Activated T-cell treated with anti-CD3 and anti-CD28 coated beads, Interleukin-2, amount 50 U/mL, for 72 hours (primary cell): ENCODE measurements at regions not wholly inside any gene's neighbourhood (a gene's known extent, or its start where the extent isn't known, plus 50 kb on each side); places are given as distances from the start of the nearest gene placed in this dataset.

Experiments
- ATAC-seq, 2 donors: fragments of 150-1000 bp; cut with Tn5 transposase; replicated peaks in 1 of 2; 2 replicates each; pipeline ENCODE4 v1.10.0; 2021; ENCODE audit warnings: moderate library complexity in 2 of 2, mild to moderate bottlenecking in 1 of 2
- DNase-seq, 2 donors: peaks; one replicate each; pipeline ENCODE4 v3.0.0; 2021 to 2022; ENCODE audit warnings: mixed read lengths in 1 of 2
- H3K27ac Mint-ChIP-seq: one replicate; pipeline ENCODE4 v1.8.0; 2022; ENCODE audit warnings: mild to moderate bottlenecking, moderate library complexity, mixed read lengths
- H3K27me3 Mint-ChIP-seq: one replicate; pipeline ENCODE4 v1.8.0; 2022; ENCODE audit warnings: low read depth, mixed read lengths
- H3K36me3 Mint-ChIP-seq, 2 donors: one replicate each; pipeline ENCODE4 v1.8.0; 2022; ENCODE audit warnings: mixed read lengths in 2 of 2, mild to moderate bottlenecking in 1 of 2; ENCODE audit not compliant: insufficient read depth in 2 of 2
- H3K4me1 Mint-ChIP-seq: one replicate; pipeline ENCODE4 v1.8.0; 2022; ENCODE audit warnings: low read depth, mixed read lengths
- H3K4me3 Mint-ChIP-seq, 2 donors: one replicate each; pipeline ENCODE4 v1.8.0; 2022; ENCODE audit warnings: mild to moderate bottlenecking in 2 of 2, mixed read lengths in 2 of 2, moderate library complexity in 2 of 2
- H3K9me3 Mint-ChIP-seq, 2 donors: one replicate each; pipeline ENCODE4 v1.8.0; 2022; ENCODE audit warnings: mixed read lengths in 2 of 2

GRCh38 chr13:65090186-65090585 lies 2139.9 kb downstream of the PCDH9 start:
- H3K9me3 Mint-ChIP-seq: peaks cover 5 to 10% of the 10 kb centered on the region in 2 donors
- DNase-seq (no peak), ATAC-seq (no peak)
- H3K4me3 Mint-ChIP-seq: no peak overlapping the region
- H3K27me3 Mint-ChIP-seq: no peaks in the 10 kb centered on the region
- H3K36me3 Mint-ChIP-seq: no peaks in the 10 kb centered on the region
- H3K4me1 Mint-ChIP-seq: no peaks in the 10 kb centered on the region
- no peak overlapping the region for H3K27ac Mint-ChIP-seq

GRCh38 chr13:65088906-65089305 lies 2141.2 kb downstream of the PCDH9 start:
- Mint-ChIP-seq H3K9me3 (peaks cover 5 to 12% of the 10 kb centered on the region in 2 donors), H3K4me1 (no peaks in the 10 kb centered on the region), H3K27me3 (no peaks in the 10 kb centered on the region), H3K36me3 (no peaks in the 10 kb centered on the region), H3K4me3 (no peak overlapping the region), H3K27ac (no peak overlapping the region)
- DNase-seq (no peak), ATAC-seq (no peak)

- H3K9me3 Mint-ChIP-seq: peaks cover 5 to 9% of the 10 kb centered on the region in 2 donors
Observed at GRCh38 chr13:65085977-65086376, 2144.2 kb downstream of the PCDH9 start.

GRCh38 chr13:65074248-65074647 lies 2155.9 kb downstream of the PCDH9 start:
- H3K27ac Mint-ChIP-seq: no peak overlapping the region
- H3K27me3 Mint-ChIP-seq: no peaks in the 10 kb centered on the region
- peaks cover 2 to 6% of the 10 kb centered on the region in 2 donors for H3K9me3 Mint-ChIP-seq
- H3K36me3 Mint-ChIP-seq: no peaks in the 10 kb centered on the region
- no peak overlapping the region for H3K4me3 Mint-ChIP-seq
- no peak for DNase-seq
- H3K4me1 Mint-ChIP-seq: no peaks in the 10 kb centered on the region
- no peak for ATAC-seq

More at GRCh38 chr13:65085977-65086376, 2144.2 kb downstream of the PCDH9 start:
- H3K27me3 Mint-ChIP-seq: no peaks in the 10 kb centered on the region
- no peak overlapping the region for H3K4me3 Mint-ChIP-seq
- DNase-seq: no peak
- H3K4me1 Mint-ChIP-seq: no peaks in the 10 kb centered on the region
- H3K36me3 Mint-ChIP-seq: no peaks in the 10 kb centered on the region
- H3K27ac Mint-ChIP-seq: no peak overlapping the region
- no peak for ATAC-seq

- H3K36me3 Mint-ChIP-seq: peaks cover 0 to 3% of the 10 kb centered on the region in 2 donors
- H3K27ac Mint-ChIP-seq: no peak overlapping the region
- no peak for DNase-seq
- ATAC-seq: no peak
- H3K9me3 Mint-ChIP-seq: peaks cover 8 to 10% of the 10 kb centered on the region in 2 donors
- H3K4me3 Mint-ChIP-seq: no peak overlapping the region
- H3K4me1 Mint-ChIP-seq: no peaks in the 10 kb centered on the region
- H3K27me3 Mint-ChIP-seq: no peaks in the 10 kb centered on the region
Observed at GRCh38 chr13:65064967-65065366, 2165.2 kb downstream of the PCDH9 start.

GRCh38 chr13:65063753-65064152 lies 2166.4 kb downstream of the PCDH9 start:
- no peak overlapping the region for H3K4me3 Mint-ChIP-seq
- no peak for DNase-seq
- no peak for ATAC-seq
- no peaks in the 10 kb centered on the region for H3K27me3 Mint-ChIP-seq
- peaks cover 8 to 10% of the 10 kb centered on the region in 2 donors for H3K9me3 Mint-ChIP-seq
- H3K4me1 Mint-ChIP-seq: no peaks in the 10 kb centered on the region
- peaks cover 0 to 3% of the 10 kb centered on the region in 2 donors for H3K36me3 Mint-ChIP-seq
- H3K27ac Mint-ChIP-seq: no peak overlapping the region

- Mint-ChIP-seq H3K27me3 (no peaks in the 10 kb centered on the region), H3K4me3 (no peak overlapping the region), H3K9me3 (peaks cover 0 to 2% of the 10 kb centered on the region in 2 donors), H3K4me1 (no peaks in the 10 kb centered on the region), H3K36me3 (no peaks in the 10 kb centered on the region), H3K27ac (no peak overlapping the region)
- ATAC-seq: no peak
- DNase-seq: no peak
Observed at GRCh38 chr13:65057986-65058385, 2172.2 kb downstream of the PCDH9 start.

- no peak overlapping the region for H3K4me3 Mint-ChIP-seq
- peaks cover 0 to 2% of the 10 kb centered on the region in 2 donors for H3K9me3 Mint-ChIP-seq
- no peaks in the 10 kb centered on the region for H3K27me3 Mint-ChIP-seq
- no peaks in the 10 kb centered on the region for H3K36me3 Mint-ChIP-seq
- H3K4me1 Mint-ChIP-seq: no peaks in the 10 kb centered on the region
- no peak overlapping the region for H3K27ac Mint-ChIP-seq
- no peak for ATAC-seq
- DNase-seq: no peak
Observed at GRCh38 chr13:65054277-65054676, 2175.9 kb downstream of the PCDH9 start.

- H3K27ac Mint-ChIP-seq: no peak overlapping the region
- no peak for DNase-seq
- ATAC-seq: no peak
- peaks cover 0 to 3% of the 10 kb centered on the region in 2 donors for H3K36me3 Mint-ChIP-seq
- no peaks in the 10 kb centered on the region for H3K27me3 Mint-ChIP-seq
- H3K4me1 Mint-ChIP-seq: no peaks in the 10 kb centered on the region
- H3K9me3 Mint-ChIP-seq: peaks cover 7 to 9% of the 10 kb centered on the region in 2 donors
- no peak overlapping the region for H3K4me3 Mint-ChIP-seq
Observed at GRCh38 chr13:65036999-65037398, 2193.1 kb downstream of the PCDH9 start.

- DNase-seq (no peak), ATAC-seq (no peak)
- Mint-ChIP-seq H3K4me3 (no peak overlapping the region), H3K4me1 (no peaks in the 10 kb centered on the region), H3K9me3 (peaks cover 6 to 8% of the 10 kb centered on the region in 2 donors), H3K36me3 (peaks cover 0 to 3% of the 10 kb centered on the region in 2 donors), H3K27me3 (no peaks in the 10 kb centered on the region), H3K27ac (no peak overlapping the region)
Observed at GRCh38 chr13:65035302-65035701, 2194.8 kb downstream of the PCDH9 start.

GRCh38 chr13:65034266-65034665 lies 2195.9 kb downstream of the PCDH9 start:
- ATAC-seq (no peak), DNase-seq (no peak)
- Mint-ChIP-seq H3K4me3 (no peak overlapping the region), H3K27me3 (no peaks in the 10 kb centered on the region), H3K9me3 (peaks cover 6 to 8% of the 10 kb centered on the region in 2 donors), H3K27ac (no peak overlapping the region), H3K4me1 (no peaks in the 10 kb centered on the region), H3K36me3 (peaks cover 0 to 3% of the 10 kb centered on the region in 2 donors)

- H3K4me3 Mint-ChIP-seq: no peak overlapping the region
- H3K27ac Mint-ChIP-seq: no peak overlapping the region
- DNase-seq: no peak
- no peaks in the 10 kb centered on the region for H3K27me3 Mint-ChIP-seq
- no peak for ATAC-seq
- peaks cover 0 to 3% of the 10 kb centered on the region in 2 donors for H3K36me3 Mint-ChIP-seq
- no peaks in the 10 kb centered on the region for H3K4me1 Mint-ChIP-seq
- peaks cover 6 to 10% of the 10 kb centered on the region in 2 donors for H3K9me3 Mint-ChIP-seq
Observed at GRCh38 chr13:65032825-65033224, 2197.3 kb downstream of the PCDH9 start.

GRCh38 chr13:65028101-65028500 lies 2202.0 kb downstream of the PCDH9 start:
- DNase-seq (no peak), ATAC-seq (no peak)
- H3K4me1 Mint-ChIP-seq: no peaks in the 10 kb centered on the region
- H3K4me3 Mint-ChIP-seq: no peak overlapping the region
- no peak overlapping the region for H3K27ac Mint-ChIP-seq
- H3K9me3 Mint-ChIP-seq: peaks cover 12% of the 10 kb centered on the region in 2 donors
- no peaks in the 10 kb centered on the region for H3K27me3 Mint-ChIP-seq
- peaks cover 0 to 2% of the 10 kb centered on the region in 2 donors for H3K36me3 Mint-ChIP-seq

- Mint-ChIP-seq H3K4me3 (no peak overlapping the region), H3K27me3 (no peaks in the 10 kb centered on the region), H3K4me1 (no peaks in the 10 kb centered on the region), H3K36me3 (peaks cover 0 to 2% of the 10 kb centered on the region in 2 donors), H3K27ac (no peak overlapping the region), H3K9me3 (peaks cover 13 to 19% of the 10 kb centered on the region in 2 donors)
- ATAC-seq (no peak), DNase-seq (no peak)
Observed at GRCh38 chr13:65026505-65026904, 2203.6 kb downstream of the PCDH9 start.
